Stimulated activated CD4-positive, alpha-beta T cell treated with anti-CD3 and anti-CD28 coated beads, Interleukin-1b, Interleukin-23, amount 100 ng/mL, for 48 hours (primary cell): ENCODE measurements at regions not wholly inside any gene's neighbourhood (a gene's known extent, or its start where the extent isn't known, plus 50 kb on each side); places are given as distances from the start of the nearest gene placed in this dataset.

ENCODE experiments used
- DNase-seq: peaks from one replicate; pipeline ENCODE4 v3.0.0-alpha.2; 2020

- DNase-seq: no peak
These were observed 218.5 kb downstream of the PTPRU start for GRCh38 chr1:29454616-29455380.

DNA sequence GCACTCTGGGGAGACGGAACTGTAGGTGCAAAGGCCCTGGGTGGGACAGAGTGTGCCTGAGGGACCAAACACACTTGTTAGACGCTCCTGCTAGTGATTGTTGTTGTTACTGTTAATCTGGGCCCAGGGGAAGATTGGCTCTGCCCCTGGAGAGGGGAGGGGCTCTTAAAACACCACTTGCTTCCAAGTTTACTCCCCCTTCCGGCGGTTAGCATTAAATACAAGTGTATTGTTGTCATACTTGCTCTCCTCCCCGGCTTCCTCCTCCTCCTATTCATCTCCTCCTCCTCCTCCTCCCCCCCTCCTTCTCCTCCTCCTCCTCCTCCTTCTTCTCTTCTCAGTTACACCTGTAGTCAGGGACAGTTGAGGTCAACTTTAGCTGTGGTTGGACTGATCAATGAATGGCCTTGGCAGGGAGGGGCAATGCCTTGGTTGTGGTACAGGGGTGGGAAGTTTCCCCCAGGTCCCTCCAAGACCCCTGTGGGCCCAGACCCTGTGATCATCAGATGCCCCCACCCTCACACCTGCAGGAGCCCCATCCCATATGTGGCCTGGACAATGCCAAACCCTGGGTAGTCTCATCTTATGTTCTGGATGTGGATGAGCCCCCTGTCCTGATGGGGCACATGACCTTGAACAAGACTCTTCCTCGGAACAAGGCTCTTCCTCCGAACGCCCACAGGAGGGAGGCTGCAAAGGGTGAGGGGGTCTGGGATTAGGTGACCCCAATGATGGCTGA, 217.3 kb downstream of the PTPRU start:
- DNase-seq: no peak

DNA sequence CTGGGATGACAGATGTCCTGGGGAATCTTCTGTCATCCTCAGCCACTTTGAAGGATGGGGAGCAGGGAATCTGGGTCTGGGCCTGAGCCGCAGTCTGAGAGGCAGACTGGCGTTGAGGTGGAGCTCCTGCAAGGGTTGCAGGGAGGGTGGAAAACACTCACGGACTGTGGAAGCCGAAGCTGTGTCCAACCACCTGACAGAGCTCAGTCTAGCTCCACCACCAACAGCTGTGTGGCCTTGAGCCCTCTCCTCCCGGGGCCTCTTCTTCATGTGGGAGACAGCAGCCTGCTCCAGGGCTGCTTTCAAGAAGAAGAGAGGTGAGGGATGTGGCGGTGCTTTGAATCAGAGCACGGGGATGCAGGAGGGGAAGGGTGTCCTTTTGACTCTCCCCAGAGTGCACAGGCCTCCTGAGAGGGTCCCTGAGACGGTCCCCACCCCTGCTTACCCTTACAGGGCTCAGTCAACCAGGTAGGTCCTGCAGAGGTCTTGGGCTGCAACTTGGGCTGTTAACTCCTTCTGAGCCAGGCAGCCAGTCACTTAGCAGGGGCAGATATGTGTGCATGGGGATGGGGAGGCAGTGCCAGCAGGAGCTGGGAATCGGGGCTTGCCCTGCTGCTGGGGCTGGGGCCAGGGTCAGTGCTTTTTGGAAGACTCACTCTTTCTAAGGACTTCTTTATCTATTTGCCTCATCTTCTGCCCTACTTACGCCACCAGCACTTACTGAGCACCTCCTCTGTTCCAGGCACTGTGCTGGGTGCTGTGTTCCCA, 216.3 kb downstream of the PTPRU start:
- no peak for DNase-seq

GRCh38 chr1:29451368-29451892, 215.1 kb downstream of the PTPRU start:
- DNase-seq: no peak

- no peak for DNase-seq
These were observed 214.3 kb downstream of the PTPRU start for GRCh38 chr1:29450591-29450990.

DNA sequence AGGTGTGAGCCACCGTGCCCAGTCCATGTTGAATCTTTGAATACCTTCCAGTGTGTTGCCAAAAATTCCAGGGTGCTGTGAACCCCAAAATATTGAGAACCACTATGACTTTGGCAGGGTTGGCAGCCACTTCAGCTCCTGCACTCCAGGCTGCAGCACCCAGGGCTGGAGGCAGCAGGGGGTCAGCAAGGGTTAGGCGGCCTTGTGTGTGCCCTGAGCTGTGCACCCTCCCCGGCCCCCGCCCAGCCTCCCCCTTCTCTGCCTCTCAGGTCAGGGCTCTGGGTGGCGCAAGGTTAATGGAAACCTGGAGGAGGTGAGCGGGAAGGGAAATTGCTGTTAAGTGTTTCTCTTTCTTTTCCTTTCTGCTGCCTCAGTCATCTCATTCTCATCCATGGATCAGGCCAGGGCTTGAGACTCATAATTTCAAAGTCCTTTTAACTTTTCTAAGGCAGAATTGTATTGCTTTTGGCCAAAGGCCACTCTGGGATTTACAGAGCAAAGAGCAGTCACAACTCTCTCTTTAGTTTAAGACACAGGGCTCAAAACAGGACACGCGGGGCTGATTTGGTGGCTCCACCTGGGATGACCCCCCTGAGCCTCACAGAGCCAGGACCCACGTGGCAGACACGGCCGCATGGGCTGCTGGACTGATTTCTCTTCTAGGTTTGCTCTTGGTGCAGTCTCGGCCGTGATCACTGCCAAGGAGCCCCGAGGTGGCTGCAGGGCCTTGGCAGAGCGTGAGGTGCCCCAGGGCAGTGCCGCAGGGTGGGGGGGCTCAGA, 212.3 kb downstream of the PTPRU start:
- no peak for DNase-seq

- no peak for DNase-seq
These were observed 211.0 kb downstream of the PTPRU start for GRCh38 chr1:29447368-29447767.

DNA sequence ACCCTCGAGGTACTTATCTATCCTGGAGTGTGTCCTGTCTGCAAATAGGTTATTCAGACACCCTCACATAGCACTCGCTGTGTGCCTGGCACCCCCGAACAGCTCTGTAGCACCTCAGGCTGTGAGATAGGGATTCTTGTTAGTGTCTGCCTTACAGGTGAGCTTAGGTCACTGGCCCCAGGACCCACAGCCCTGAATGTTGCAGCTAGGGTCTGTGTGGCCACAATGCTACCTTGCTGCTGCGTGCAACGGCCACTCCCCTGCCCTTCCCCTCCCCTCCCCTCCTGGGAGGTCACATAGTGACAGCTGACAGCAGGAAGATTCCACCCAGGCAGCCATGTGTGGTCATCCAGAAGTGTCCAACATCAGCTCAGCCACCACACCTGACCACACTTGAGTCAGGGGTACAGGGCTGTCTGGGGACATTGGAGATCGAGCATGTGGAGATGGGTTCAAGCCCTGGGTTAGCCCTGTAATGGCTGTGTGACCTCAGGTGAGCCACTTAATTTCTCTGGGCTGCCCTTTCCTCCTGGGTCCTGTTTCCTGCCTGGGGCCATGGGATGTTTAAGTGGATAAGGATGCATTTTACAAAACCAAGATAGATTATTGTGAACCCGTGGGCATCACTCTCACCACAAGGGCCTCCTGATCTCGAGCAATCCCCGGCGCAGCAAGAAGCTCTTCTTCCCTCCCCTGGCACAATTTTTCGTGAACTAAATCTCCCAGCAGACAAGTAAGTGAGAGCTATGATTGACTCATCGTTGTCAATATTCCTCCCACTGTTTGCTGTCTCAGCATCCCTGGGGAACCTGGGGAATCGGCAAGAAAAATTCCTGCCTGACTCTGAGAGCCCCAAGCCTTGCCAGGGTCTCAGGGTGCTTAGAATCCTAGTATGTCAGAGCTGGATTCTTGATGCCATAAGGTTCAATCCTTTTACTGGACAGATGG, 208.7 kb downstream of the PTPRU start:
- no peak for DNase-seq

- DNase-seq: no peak
These were observed 207.9 kb downstream of the PTPRU start for GRCh38 chr1:29444081-29444715.

GRCh38 chr1:29441916-29442668, 205.8 kb downstream of the PTPRU start:
- no peak for DNase-seq

- DNase-seq: no peak
These were observed 203.3 kb downstream of the PTPRU start for GRCh38 chr1:29439615-29440014.

DNA sequence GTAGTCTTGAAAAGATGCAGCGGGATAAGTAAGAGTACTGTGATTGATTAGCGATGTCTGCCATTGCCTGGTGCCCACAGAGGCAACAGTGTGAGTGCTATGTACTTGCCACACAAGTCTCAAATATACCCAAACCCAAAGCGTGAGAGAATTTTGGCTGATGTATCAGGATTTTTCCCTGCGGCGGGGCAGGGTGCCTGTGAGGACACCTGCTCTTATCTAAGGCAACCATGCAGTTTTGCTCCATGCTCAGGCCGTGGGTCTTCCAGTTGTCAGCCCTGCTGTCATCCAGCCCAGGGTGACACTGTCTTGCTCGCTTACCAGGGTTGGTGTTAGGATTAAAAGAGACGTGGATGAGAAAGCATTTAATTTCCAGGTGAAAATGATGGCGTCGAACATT, 202.7 kb downstream of the PTPRU start:
- DNase-seq: no peak

GRCh38 chr1:29437946-29438345, 201.6 kb downstream of the PTPRU start:
- DNase-seq: no peak

GRCh38 chr1:29436181-29436785, 200.0 kb downstream of the PTPRU start:
- no peak for DNase-seq

GRCh38 chr1:29433830-29434229, 197.5 kb downstream of the PTPRU start:
- DNase-seq: no peak

- no peak for DNase-seq
These were observed 194.8 kb downstream of the PTPRU start for GRCh38 chr1:29431138-29431537.

- DNase-seq: no peak
These were observed 193.3 kb downstream of the PTPRU start for GRCh38 chr1:29429656-29430055.

- no peak for DNase-seq
These were observed 192.7 kb downstream of the PTPRU start for GRCh38 chr1:29428997-29429396.

- DNase-seq: no peak
These were observed 191.9 kb downstream of the PTPRU start for GRCh38 chr1:29428280-29428615.
